ENCODE measurements at regions not wholly inside any gene's neighbourhood (a gene's known extent, or its start where the extent isn't known, plus 50 kb on each side); places are given as distances from the start of the nearest gene placed in this dataset.
A peak's percentile ranks its signal among the peaks of the same experiment; 100 is the strongest.

- no peak overlapping the region for H3K27ac ChIP-seq
- H4K20me1 ChIP-seq, result no peaks in the 10 kb centered on the region
- H3K36me3 ChIP-seq, result no peaks in the 10 kb centered on the region
- no peaks in the 10 kb centered on the region for H3K27me3 ChIP-seq
- TF ChIP-seq Cebpa-rat (IDR thresholded peaks at IDR 0.05), result no peak
- peaks cover 12% of the 10 kb centered on the region for H3K4me1 ChIP-seq
- peaks cover 18% of the 10 kb centered on the region for H3K9me3 ChIP-seq
- H3K4me3 ChIP-seq, result no peak overlapping the region
- no peak overlapping the region for H3K4me2 ChIP-seq
- no peak overlapping the region for H3K9ac ChIP-seq
Measured at GRCh38 chr11:69545976-69546617, 64.6 kb downstream of the LINC01488 start.

GRCh38 chr11:69546735-69547370 lies 65.4 kb downstream of the LINC01488 start:
- Histone ChIP-seq H3K9me3 (peaks cover 26% of the 10 kb centered on the region), H3K36me3 (no peaks in the 10 kb centered on the region), H3K4me2 (no peak overlapping the region), H3K27ac (no peak overlapping the region), H3K4me3 (no peak overlapping the region), H4K20me1 (no peaks in the 10 kb centered on the region), H3K9ac (no peak overlapping the region), H3K4me1 (peaks cover 5% of the 10 kb centered on the region; the same call in 1 of the 2 replicates), H3K27me3 (no peaks in the 10 kb centered on the region)
- TF ChIP-seq Cebpa-rat (IDR thresholded peaks at IDR 0.05), result no peak

- Histone ChIP-seq H4K20me1 (no peaks in the 10 kb centered on the region), H3K4me3 (no peak overlapping the region), H3K4me1 (no peaks in the 10 kb centered on the region), H3K9me3 (peaks cover 37% of the 10 kb centered on the region), H3K36me3 (no peaks in the 10 kb centered on the region), H3K9ac (no peak overlapping the region), H3K27me3 (no peaks in the 10 kb centered on the region), H3K27ac (no peak overlapping the region), H3K4me2 (no peak overlapping the region)
- TF ChIP-seq Cebpa-rat (IDR thresholded peaks at IDR 0.05), result no peak
Measured at GRCh38 chr11:69550846-69551245, 69.4 kb downstream of the LINC01488 start.

GRCh38 chr11:69551963-69552362 lies 70.5 kb downstream of the LINC01488 start:
- Histone ChIP-seq H3K4me2 (no peak overlapping the region), H3K27me3 (no peaks in the 10 kb centered on the region), H3K27ac (no peak overlapping the region), H3K4me3 (no peak overlapping the region), H3K9me3 (peaks cover 37% of the 10 kb centered on the region), H3K9ac (no peak overlapping the region), H3K36me3 (no peaks in the 10 kb centered on the region), H3K4me1 (no peaks in the 10 kb centered on the region), H4K20me1 (no peaks in the 10 kb centered on the region)
- TF ChIP-seq Cebpa-rat (IDR thresholded peaks at IDR 0.05), result no peak

- Histone ChIP-seq H3K4me2 (no peak overlapping the region), H3K4me3 (no peak overlapping the region), H3K4me1 (0 out of 2 replicates have a peak, but pooled peaks cover 1% of the 10 kb centered on the region), H3K27ac (no peak overlapping the region), H3K27me3 (no peaks in the 10 kb centered on the region), H3K9ac (no peak overlapping the region), H3K36me3 (no peaks in the 10 kb centered on the region), H3K9me3 (peaks cover 37% of the 10 kb centered on the region), H4K20me1 (no peaks in the 10 kb centered on the region)
- no peak for TF ChIP-seq Cebpa-rat (IDR thresholded peaks at IDR 0.05)
Measured at GRCh38 chr11:69552951-69553350, 71.5 kb downstream of the LINC01488 start.

GRCh38 chr11:69553416-69554357 lies 72.2 kb downstream of the LINC01488 start:
- no peak overlapping the region for H3K9ac ChIP-seq
- no peak overlapping the region for H3K4me3 ChIP-seq
- peaks cover 7% of the 10 kb centered on the region; the same call in 1 of the 2 replicates for H3K27me3 ChIP-seq
- TF ChIP-seq Cebpa-rat (IDR thresholded peaks at IDR 0.05), result no peak
- peaks cover 37% of the 10 kb centered on the region for H3K9me3 ChIP-seq
- no peak overlapping the region for H3K27ac ChIP-seq
- H3K4me2 ChIP-seq, result no peak overlapping the region
- no peaks in the 10 kb centered on the region for H4K20me1 ChIP-seq
- H3K4me1 ChIP-seq, result peaks cover 9% of the 10 kb centered on the region
- no peaks in the 10 kb centered on the region for H3K36me3 ChIP-seq

GRCh38 chr11:69554849-69555248 lies 73.4 kb downstream of the LINC01488 start:
- Histone ChIP-seq H3K4me1 (peaks cover 17% of the 10 kb centered on the region), H3K27ac (no peak overlapping the region), H3K4me3 (no peak overlapping the region), H3K27me3 (peaks cover 16% of the 10 kb centered on the region; the same call in 1 of the 2 replicates), H3K9ac (no peak overlapping the region), H3K4me2 (peak overlapping the region; percentile 28; the same call in 1 of the 2 replicates), H3K9me3 (peaks cover 30% of the 10 kb centered on the region), H3K36me3 (no peaks in the 10 kb centered on the region), H4K20me1 (no peaks in the 10 kb centered on the region)
- TF ChIP-seq Cebpa-rat (IDR thresholded peaks at IDR 0.05), result no peak

GRCh38 chr11:69557266-69557665 lies 75.8 kb downstream of the LINC01488 start:
- TF ChIP-seq Cebpa-rat (IDR thresholded peaks at IDR 0.05), result no peak
- Histone ChIP-seq H3K4me1 (peaks cover 17% of the 10 kb centered on the region), H4K20me1 (no peaks in the 10 kb centered on the region)

GRCh38 chr11:69558519-69558941 lies 77.1 kb downstream of the LINC01488 start:
- Histone ChIP-seq H3K9me3 (peaks cover 9% of the 10 kb centered on the region; the same call in 1 of the 2 replicates), H3K4me1 (peaks cover 17% of the 10 kb centered on the region), H3K4me3 (no peak overlapping the region), H3K4me2 (peak overlapping the region; percentile 48), H3K36me3 (no peaks in the 10 kb centered on the region), H3K9ac (no peak overlapping the region), H4K20me1 (no peaks in the 10 kb centered on the region), H3K27ac (no peak overlapping the region), H3K27me3 (peaks cover 16% of the 10 kb centered on the region; the same call in 1 of the 2 replicates)
- no peak for TF ChIP-seq Cebpa-rat (IDR thresholded peaks at IDR 0.05)

More at GRCh38 chr11:69557266-69557665, 75.8 kb downstream of the LINC01488 start:
- no peak overlapping the region for H3K27ac ChIP-seq
- no peak overlapping the region for H3K4me2 ChIP-seq
- H3K4me3 ChIP-seq, result no peak overlapping the region
- peaks cover 16% of the 10 kb centered on the region for H3K9me3 ChIP-seq
- peaks cover 16% of the 10 kb centered on the region; the same call in 1 of the 2 replicates for H3K27me3 ChIP-seq
- no peaks in the 10 kb centered on the region for H3K36me3 ChIP-seq
- no peak overlapping the region for H3K9ac ChIP-seq
